ENCODE measurements at regions not wholly inside any gene's neighbourhood (a gene's known extent, or its start where the extent isn't known, plus 50 kb on each side); places are given as distances from the start of the nearest gene placed in this dataset.

DNA sequence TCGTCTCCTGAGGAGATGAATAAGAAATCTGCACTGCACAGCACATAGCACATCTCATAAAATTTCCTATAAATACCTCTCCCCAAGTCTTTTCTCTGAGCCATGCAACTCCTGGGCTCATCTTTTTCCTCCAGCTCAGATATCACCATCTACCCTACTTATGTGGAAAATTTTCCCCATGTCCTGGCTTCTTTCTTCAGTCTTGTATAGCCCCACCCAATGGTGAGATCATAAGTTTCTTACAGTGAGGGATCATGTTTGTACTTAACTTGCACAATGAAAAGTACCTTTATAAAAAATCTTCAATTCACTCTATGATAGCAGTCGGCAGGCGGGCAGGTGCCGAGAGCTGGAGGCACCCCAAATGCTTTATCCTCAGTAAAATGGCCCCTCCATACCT is 198.6 kb upstream of the S100G start:
- DNase-seq: no peak

DNA sequence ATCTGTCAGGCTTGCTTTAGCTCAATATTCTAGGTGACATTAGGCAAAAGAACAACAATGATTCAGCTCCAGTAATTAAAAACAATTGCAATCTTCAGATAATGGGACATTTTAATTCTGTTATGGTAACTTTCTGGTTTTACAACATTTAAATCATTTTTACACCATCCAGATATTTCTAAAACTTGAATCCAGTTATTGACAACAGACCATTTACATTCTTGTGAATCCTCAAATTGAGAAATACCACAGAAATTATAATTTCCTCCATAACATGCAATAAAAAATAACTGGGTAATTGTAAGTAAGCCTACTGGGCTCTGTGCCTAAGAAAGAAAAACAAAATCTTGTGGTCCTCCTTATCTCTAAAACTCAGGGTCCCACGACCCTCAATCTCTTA is 195.0 kb upstream of the S100G start:
- no peak for DNase-seq

DNA sequence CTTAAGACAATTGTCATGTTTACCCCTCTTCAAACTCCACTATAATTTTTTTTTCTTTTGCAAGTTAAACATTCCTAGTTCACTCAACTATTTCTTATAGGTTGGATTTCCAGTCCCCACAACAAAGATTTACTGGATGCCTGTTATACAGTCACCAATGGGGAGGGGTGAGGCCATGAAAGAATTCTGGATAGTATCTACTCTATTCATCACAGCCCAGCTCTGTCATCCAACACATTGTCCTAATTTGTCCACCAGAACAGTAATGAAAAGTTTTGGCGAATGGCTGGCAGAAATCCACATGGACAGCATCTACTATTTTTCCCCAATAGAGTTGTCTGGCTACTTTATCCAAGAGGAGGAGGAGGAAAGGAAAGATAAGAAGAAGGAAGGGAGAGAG is 192.7 kb upstream of the S100G start:
- no peak for DNase-seq

DNA sequence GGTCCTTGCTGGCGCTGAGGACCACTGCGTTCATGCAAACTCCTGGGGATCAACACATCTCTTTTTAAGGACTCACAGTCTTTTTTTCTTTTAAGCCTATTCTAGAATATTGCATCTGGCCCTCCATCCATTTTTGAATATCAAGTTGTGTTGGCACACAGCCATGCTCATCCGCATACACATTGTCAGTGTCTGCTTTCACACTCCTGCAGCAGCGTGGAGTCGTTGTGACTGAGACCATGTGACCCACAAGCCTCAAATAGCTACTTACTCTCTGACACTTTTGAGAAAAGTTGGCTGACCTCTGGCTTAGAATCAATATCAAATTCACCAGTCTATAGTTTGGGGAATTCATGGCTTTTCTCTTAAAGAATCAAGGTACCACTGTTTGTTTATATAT is 191.8 kb upstream of the S100G start:
- DNase-seq: no peak

DNA sequence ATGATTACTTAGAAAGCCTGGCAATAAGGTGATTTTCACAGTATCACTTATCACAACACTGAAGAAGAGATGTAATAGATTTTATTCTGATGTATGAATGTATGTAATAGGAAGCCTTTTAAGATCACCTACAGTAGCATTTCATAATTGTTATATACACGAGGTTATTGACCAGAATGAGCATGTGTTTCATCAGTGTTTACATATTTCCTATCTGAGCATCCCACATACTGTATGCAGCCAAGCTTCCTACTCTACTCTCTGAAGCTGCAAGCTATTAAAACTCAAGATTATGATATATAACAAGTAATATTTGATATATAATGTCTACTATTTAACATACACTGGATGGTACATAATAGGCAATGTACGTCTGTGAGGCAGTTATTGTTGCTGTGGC is 190.9 kb upstream of the S100G start:
- no peak for DNase-seq

DNA sequence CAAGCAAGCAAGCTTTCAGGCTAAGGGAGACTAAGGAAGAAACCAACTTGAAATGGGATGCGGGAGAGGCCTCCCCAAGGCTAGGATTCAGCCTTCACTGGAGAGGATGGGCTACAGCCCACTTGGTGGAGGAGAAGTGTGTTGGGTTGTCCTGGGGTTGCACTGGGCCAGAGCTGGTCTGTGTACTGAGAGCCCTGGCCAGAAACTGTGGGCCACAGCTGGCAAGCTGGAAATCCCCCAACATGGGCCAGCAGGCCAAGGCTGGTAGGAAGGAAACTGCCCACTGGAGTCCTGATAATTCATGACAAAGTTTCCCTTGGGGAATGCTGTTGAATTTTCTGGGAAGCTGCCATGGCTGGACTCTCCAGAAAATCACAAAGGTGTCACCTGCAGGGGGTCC is 188.0 kb upstream of the S100G start:
- no peak for DNase-seq

DNA sequence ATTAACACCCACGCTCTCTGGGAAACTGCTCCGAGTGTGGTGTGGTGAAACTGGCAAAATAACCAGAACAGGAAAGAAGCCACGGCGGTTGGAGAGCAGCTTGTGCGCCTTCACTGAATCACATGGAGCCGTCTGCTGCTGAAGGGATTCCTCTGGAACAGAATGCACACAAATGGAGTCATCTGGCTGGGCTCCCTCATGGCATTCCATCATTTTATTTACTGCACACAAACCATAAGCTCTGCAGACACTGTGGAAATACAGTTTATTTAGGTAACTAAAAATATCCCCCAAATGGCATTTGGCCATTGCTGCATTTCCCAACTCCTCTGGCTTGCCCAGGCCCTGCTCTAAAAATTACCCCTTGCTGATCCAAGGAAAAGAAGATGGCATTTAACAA is 187.0 kb upstream of the S100G start:
- DNase-seq: no peak

DNA sequence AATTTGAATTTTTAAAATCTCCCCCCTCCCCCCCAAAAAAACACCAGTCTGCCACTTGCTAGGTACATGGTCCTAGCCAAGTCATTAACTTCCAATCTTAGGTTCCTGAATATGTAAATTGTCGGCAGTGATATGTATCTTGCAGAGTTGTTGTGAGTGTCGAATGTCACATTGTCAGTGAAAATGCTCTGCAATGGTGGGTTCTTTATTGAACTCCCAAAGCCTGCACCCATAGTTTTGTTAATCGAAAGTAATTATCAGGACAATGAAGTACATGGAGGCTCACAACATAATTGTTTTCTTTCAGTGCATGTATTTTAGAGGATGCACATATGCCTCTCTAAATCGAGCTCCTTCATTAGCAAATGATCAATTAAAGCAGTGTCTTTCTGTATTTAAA is 185.6 kb upstream of the S100G start:
- no peak for DNase-seq

DNA sequence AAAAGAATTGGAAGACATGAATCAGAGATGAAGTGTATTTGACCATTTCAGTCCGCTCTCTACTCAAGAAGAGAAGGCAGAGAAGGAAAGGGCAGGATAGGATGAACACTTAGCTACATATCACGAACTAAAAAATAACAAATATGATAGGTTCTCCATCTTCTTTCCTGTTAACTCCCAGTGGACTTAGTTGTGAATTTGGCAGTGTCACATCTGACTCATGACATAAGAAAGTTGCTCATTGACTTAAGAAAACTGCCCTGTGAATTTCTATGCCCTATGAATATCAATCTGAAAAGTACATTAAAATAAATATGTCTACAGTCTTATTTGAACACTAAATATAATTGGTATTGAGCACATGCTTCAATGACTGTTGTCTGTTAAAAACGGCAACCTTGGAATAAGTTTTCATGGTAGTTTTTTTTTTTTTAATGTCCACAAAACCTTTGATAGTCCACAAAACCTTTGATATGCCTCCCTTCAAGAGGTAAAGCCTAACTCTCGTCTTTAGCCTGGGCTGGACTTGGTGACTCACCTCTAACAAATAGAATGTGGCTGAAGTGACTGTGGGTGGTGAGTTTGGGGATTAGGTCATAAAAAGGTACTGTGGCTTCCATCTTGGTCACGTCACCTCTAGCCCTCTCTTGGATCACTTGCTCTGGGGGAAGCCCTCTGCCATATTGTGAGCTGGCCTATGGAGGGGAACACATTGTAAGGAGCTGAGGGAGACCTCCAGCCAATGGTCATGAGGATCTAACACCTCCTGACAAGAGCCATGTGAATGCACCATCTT is 184.7 kb upstream of the S100G start:
- no peak for DNase-seq

DNA sequence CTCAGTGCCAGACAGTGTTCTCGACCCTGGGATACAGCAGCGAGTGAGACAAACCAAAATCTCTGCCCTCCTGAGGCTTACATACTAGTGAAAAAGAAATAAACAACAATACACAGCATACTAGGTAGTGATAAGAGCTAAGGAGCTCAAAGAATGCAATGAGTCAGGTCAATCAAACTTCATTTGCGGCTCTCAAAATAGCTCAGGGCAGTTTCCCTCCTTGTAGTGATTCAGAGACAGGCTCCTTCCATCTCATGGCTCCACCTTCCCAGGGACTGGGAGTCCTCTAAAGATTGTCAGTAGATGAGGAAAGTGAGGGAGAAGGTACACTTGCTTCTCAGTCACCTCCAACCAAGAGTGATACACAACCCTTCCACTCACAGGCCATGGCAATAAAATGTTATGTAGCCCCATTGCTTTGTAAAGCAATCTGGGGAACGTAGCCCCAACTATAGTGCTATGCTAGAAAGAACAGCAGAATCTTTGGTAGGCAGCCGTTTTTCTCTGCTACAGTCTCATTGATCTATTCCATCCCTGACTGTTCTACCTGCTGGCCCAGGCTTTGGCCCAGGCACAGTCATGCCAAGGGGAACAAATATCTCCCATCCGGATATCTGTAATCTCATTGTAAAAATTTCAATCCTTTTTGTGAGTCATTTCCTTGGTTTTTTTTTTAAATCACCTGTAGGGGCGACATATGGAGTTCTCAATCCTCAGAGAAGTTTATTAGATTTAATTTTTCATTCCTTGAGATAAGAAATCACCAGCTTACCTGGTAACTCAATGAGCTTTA is 183.1 kb upstream of the S100G start:
- peak; percentile 76 for DNase-seq

DNA sequence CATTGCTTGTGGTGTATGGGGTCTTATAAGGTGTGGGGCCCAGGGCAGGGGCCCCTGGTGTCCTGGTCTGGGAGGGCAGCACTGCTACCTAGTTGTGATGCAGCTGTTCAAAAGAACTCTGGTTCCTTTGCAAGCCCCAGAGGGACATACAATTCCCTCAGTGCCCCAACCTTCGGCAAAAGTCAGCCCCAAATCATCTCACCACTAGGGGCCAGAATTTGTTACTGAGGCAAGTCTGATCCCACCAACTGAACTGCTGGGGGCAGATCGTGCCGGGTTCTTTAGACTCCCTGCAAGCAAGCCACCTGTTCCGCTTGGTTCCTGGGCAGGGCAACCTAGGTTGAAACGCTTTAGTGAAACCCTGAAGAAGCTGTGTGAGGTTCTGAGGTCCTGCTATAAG is 180.1 kb upstream of the S100G start:
- DNase-seq: no peak

DNA sequence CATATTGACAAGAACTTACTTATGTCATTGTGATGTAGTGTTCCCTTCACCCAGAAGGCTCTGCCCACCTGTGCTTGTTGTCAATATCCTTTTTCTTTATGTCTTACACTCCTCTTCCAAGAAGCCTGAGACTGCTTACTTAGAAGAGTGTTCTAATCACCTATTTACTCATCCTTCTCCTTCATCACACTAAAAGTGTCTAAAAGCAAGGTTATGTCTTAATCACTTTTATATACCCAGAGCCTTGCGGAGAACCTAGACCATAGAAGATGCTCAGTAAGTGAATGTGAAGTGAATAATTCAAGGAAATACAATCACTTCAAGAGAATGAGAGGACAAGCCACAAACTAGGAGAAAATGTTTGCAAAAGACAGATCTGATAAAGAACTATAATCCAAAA is 177.6 kb upstream of the S100G start:
- no peak for DNase-seq

DNA sequence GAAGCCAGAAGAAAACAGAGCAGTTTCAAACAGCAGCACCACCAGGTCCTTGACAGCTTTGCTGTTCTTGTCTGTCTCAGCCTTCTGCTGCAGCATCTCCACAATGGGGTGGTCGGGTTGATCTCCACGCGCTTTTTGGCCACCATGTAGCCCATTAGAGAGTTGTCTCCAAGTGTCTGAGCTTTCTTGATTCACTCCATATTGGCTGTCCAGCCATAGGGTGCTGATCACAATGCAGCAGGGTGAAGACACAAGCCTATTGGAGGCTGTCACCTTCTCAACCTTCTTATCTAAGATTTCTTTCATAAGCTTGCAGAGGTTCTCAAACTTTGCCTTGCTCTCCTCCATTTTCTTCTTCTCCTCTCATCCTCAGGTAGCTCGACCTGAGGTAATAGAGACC is 175.4 kb upstream of the S100G start:
- no peak for DNase-seq

DNA sequence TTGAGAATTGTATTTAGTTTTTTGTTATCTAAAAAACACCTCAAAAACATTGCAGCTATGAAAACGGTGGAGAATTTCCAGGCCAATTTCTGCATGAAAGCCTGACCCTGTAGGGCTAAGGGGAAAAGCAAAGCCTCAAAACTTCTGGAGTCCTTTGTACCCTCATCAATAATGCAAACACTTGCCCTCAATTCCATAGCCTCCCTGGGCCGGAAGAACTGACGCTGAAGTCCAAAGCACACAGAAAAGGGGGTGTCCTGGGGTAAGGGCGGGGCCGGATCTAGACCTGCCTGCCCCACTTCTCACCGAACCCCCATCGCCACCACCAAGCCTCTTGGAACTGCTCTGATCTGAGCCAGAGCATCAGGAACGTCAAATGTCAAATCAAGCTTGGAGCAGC is 173.9 kb upstream of the S100G start:
- no peak for DNase-seq

DNA sequence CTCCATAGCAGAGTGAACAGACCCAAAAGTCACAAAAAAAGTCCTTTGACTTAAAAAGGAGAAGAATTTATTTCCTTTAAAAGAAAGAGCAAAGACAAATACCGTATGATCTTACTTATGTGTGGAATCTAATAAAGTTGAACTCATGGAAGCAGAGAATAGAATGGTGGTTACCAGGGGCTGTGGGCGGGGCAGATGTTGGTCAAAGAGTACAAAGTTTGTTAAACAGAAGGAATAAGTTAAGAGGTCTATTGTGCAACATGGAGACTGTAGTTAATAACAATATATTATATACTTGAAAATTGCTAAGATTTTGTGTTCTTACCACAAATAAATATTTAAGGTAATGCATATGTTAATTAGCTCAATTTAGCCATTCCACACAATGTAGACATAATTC is 173.3 kb upstream of the S100G start:
- no peak for DNase-seq

DNA sequence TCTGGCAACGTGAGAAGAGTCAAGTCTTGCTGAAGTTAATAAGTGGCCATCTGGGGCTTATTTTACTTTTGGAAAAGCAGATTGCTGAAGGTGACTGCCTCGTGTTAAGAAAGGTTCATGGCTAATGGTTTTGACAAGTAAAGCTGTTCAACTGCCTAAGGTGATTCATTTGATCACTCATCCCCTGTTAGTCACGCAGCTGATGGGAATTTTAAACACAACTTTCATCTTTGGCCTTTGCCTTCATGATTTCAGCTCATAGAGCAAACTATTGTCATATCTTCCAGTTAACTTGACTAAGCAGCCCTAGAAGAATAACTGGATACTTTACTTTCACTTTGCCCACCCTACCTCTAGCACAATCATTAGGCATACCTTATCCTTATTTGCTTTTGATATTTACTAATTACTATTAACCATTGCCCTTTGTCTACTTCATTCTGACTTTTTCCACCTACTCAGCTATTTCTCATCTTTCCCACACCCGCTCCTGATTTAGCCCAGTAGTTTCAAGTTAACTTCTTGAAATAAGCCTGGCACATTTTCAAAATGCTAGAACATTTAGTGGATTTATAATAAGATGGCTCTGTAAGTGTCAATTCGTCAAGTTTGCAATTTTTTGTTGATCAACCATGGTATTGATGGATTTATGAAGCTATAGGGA is 170.6 kb upstream of the S100G start:
- peak; percentile 46 for DNase-seq

DNA sequence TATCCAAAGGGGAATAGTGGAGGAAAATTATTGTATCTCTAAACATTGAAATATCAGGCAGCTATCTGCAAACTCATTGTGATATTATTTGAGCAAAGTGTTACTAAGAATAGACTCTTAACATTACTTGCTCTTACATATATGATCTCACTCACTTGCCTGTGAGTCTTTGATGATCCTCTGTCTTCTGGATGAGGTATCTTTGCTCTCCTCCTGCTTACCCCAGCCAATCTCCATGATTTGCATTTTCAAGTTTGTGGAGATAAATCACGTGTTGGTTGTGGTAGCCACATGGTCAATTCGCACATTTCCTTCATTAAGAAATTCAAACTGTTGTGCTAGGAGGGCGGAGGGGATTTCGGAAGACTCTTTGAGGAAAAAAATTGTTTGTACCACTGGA is 169.9 kb upstream of the S100G start:
- DNase-seq: no peak

DNA sequence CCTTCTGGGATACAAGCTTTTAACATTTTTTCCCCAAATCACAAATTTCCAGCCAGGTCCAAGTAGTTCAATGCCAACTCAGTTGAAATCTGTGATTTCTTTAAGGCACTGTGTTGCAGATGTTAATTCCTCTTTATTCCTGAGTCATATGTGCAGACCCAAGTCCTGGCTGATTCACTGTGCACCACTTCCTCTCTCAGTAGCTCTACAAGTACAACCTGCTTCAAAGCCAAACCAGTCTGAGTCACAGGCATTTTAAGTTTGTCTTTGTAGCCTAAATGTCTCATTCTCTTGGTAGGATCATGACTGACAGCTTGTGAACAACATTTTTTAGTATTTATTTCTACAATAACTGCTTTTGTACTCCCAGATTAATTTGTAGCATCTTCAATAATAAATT is 165.6 kb upstream of the S100G start:
- peak; percentile 82 for DNase-seq

DNA sequence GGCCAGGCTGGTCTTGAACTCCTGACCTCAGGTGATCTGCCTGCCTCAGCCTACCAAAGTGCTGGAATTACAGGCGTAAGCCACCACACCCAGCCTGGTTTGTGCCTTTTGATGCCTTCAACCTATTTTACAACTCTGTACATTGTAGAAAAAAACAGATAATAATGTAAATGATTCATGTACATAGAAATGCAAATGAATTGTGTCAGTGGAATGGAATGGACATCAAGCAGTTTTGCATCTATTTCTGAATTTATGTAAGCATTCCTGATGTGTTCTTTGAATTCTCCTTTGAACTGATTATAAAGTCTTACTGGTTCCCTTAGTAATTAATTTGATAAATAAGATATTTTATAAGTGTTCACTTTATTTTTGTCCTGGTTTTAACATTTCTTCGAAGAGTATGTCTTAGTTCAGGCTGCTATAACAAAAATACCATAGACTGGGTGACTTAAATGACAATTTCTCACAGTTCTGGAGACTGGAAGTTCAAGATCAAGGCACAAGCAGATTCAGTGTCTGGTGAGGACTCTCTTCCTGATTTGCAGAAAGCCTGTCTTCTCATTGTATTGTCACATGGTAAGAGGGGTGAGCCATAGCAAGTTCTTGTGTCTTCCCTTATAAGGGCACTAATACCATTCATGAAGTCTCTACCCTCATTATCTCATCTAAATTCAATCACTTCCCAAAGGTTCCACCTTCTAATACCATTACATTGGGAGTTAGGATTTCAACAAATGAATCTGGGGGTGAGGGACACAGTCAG is 162.2 kb upstream of the S100G start:
- DNase-seq: no peak

DNA sequence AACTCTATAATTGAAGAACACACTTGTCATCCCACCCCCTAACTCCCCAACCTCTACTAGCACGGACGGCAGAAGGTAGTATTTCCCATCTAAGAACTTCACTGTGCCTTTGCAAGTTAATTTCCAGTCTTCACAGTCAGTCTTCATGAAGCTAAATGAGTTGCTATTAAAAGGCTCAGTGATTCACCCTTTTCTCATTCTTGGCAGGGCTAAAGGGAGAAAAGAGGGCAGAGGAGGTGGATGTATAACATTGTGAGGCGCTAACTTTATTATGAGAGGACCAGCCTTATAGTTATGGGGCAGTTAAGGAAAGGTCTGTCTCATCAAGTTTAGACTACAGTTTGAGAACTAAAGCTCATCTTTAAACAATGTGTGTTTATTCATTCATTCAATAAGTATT is 161.0 kb upstream of the S100G start:
- no peak for DNase-seq

DNA sequence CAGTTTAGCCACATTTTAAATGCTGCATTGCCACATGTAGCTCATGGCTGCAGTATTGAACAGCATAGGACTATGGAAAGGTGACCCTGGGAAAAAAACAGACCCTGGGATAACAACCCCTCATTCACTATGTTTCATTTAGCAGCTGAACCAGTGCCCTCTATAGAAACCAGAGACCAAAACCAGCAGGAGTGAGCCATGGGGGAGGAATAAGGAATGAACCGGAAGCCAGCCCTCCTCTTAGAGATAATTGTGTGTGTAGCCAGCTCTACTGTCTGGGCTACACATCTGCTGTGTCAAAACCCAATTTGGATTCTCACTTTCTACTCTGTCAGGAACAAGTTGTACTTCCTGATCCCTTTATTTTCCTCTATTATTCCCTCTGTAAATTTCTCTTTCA is 158.5 kb upstream of the S100G start:
- no peak for DNase-seq

DNA sequence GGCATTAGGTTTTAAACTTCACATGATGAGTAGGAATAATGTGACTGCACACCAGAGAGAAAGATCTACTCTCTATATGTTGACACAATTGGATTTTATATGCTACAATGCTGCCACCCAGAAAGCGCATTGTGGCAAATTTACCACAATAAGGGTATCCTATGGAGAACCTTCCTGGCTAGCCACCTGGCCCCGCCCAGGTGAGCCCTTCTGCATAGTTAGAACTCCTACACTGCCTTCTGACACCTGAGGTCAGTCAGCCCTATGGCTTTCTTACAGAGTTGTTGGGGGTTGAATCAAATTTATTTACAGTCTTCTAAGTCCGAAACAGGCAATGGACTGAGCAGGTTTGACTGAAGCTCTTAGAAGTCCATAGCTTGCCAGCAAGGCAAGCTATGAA is 153.8 kb upstream of the S100G start:
- no peak for DNase-seq
